ENCODE measurements at regions not wholly inside any gene's neighbourhood (a gene's known extent, or its start where the extent isn't known, plus 50 kb on each side); places are given as distances from the start of the nearest gene placed in this dataset.

- no peak for FAIRE-seq
- POLR2A ChIA-PET, result no interaction called here
- H3K4me2 ChIP-seq, result no peak overlapping the region
Observed at GRCh38 chr4:123327346-123327745, 69.2 kb upstream of the SPRY1 start.

GRCh38 chr4:123327846-123328429 lies 68.7 kb upstream of the SPRY1 start:
- no peak for FAIRE-seq
- TF ChIP-seq USF2 (IDR thresholded peaks at IDR 0.05) (no peak), TFCP2L1 (CRISPR knock-in tag; IDR thresholded peaks at IDR 0.05) (no peak), MAX (IDR thresholded peaks at IDR 0.05) (no peak), MAFK (IDR thresholded peaks at IDR 0.05; ENCODE audit: partially characterized antibody) (no peak), RFX5 (IDR thresholded peaks at IDR 0.05) (no peak), HDAC2 (IDR thresholded peaks at IDR 0.05) (no peak), REST (IDR thresholded peaks at IDR 0.05) (no peak), NR3C1 (IDR thresholded peaks at IDR 0.05) (no peak)
- Histone ChIP-seq H3K4me1 (no peaks in the 10 kb centered on the region), H3K4me3 (no peak overlapping the region), H3K9me3 (no peaks in the 10 kb centered on the region), H3K4me2 (no peak overlapping the region), H3K27ac (no peak overlapping the region)
- ChIA-PET POLR2A (no interaction called here), CTCF (no interaction called here)
- ATAC-seq, result no peak
- DNase-seq (ENCODE audit: low read depth in 1 of 2, low spot score in 1 of 2), result no peak
- 55% methylated on average over 3 of the region's 3 CpGs for WGBS (ENCODE audit: missing lambda C conversion rate)

More at GRCh38 chr4:123327346-123327745, 69.2 kb upstream of the SPRY1 start:
- Histone ChIP-seq H3K9me3 (0 out of 3 replicates have a peak, but pooled peaks cover 4% of the 10 kb centered on the region), H3K4me1 (no peaks in the 10 kb centered on the region), H3K27ac (no peak overlapping the region), H3K4me3 (no peak overlapping the region)
- DNase-seq (ENCODE audit: low read depth in 1 of 2, low spot score in 1 of 2) (no peak), ATAC-seq (no peak)
- CTCF ChIA-PET, result no interaction called here
- TF ChIP-seq POLR2AphosphoS2 (conservative IDR thresholded peaks at IDR 0.05; ENCODE audit: low read length) (no peak), TP53 (CRISPR knock-in tag; IDR thresholded peaks at IDR 0.05) (no peak), ZSCAN20 (CRISPR knock-in tag; IDR thresholded peaks at IDR 0.05) (no peak), USF2 (IDR thresholded peaks at IDR 0.05) (no peak), TFCP2L1 (CRISPR knock-in tag; IDR thresholded peaks at IDR 0.05) (no peak), REST (IDR thresholded peaks at IDR 0.05) (no peak), GATA3 (IDR thresholded peaks at IDR 0.05; ENCODE audit: borderline replicate concordance) (no peak), SREBF2 (IDR thresholded peaks at IDR 0.05) (no peak), KDM1A (IDR thresholded peaks at IDR 0.05; ENCODE audit: low read depth) (no peak), CBX8 (IDR thresholded peaks at IDR 0.05) (no peak), PHF8 (IDR thresholded peaks at IDR 0.05; ENCODE audit: borderline replicate concordance, low read depth) (no peak), JUN (IDR thresholded peaks at IDR 0.05) (no peak), EHF (CRISPR knock-in tag; IDR thresholded peaks at IDR 0.05) (no peak), RARB (CRISPR knock-in tag; IDR thresholded peaks at IDR 0.05) (no peak), RFX5 (IDR thresholded peaks at IDR 0.05) (no peak), ZNF302 (CRISPR knock-in tag; IDR thresholded peaks at IDR 0.05) (no peak), HOXB5 (CRISPR knock-in tag; IDR thresholded peaks at IDR 0.05) (no peak), NFE2L2 (conservative IDR thresholded peaks at IDR 0.05; ENCODE audit: low read length) (no peak)
- 52% methylated on average over 4 of the region's 4 CpGs for WGBS (ENCODE audit: missing lambda C conversion rate)
